Endothelial cell of umbilical vein (primary cell): ENCODE measurements at regions not wholly inside any gene's neighbourhood (a gene's known extent, or its start where the extent isn't known, plus 50 kb on each side); places are given as distances from the start of the nearest gene placed in this dataset.

Experiments used
- BruUV-seq: library from RNA; stranded (reverse); fragments of 400-500 nt; replicated peaks from 2 replicates; lab custom pipeline; 2021; lab: Mats Ljungman, UMichigan
- CTCF ChIA-PET: fragments of 300-600, 350-600 bp; sonication (Branson Sonifier 250); formaldehyde crosslinking; loops from one replicate; lab custom pipeline; 2021; ENCODE audit warnings: antibody characterized with exemption, inconsistent platforms; lab: Charles Lee
- POLR2A ChIA-PET: fragments of 300-600, 350-600 bp; sonication (Branson Sonifier 250); formaldehyde crosslinking; loops from one replicate; lab custom pipeline; 2021; ENCODE audit warnings: antibody characterized with exemption, inconsistent platforms; lab: Charles Lee
- DNase-seq: peaks from one replicate; pipeline ENCODE4 v3.0.0-alpha.2; 2011; ENCODE audit warnings: low read depth, low spot score
- FAIRE-seq: peaks from 2 replicates; lab custom pipeline; 2011; peaks lifted over from hg19 to GRCh38; lab: Jason Lieb, UNC
- H2AFZ ChIP-seq: 2 replicates; pipeline ENCODE4 v1.6.0; 2012; ENCODE audit warnings: low read depth, low read length, control low read depth, inconsistent platforms
- H3K27ac ChIP-seq: 2 replicates; pipeline ENCODE4 v1.5.1; 2011; ENCODE audit warnings: low read depth, mild to moderate bottlenecking, control low read depth, low read length, moderate library complexity; ENCODE audit not compliant: insufficient read depth
- H3K27me3 ChIP-seq, 2 experiments: 2 replicates each; pipeline versions ENCODE4 v1.6.0 to v1.6.1; 2011; ENCODE audit warnings: low read length in 2 of 2, mixed read lengths in 1 of 2; ENCODE audit not compliant: control insufficient read depth in 2 of 2, insufficient read depth in 2 of 2
- H3K36me3 ChIP-seq, 2 experiments: 2 replicates in 1 of 2; 3 replicates in 1 of 2; pipeline ENCODE4 v1.5.1; 2011; ENCODE audit warnings: low read length in 2 of 2, mild to moderate bottlenecking in 1 of 2, moderate library complexity in 1 of 2; ENCODE audit not compliant: control insufficient read depth in 2 of 2, insufficient read depth in 2 of 2; ENCODE audit errors: extremely low read depth in 1 of 2
- H3K4me1 ChIP-seq: 3 replicates; pipeline ENCODE4 v1.5.1; 2011; ENCODE audit warnings: mild to moderate bottlenecking, low read length; ENCODE audit not compliant: control insufficient read depth, insufficient read depth; ENCODE audit errors: extremely low read depth
- H3K4me2 ChIP-seq: 2 replicates; pipeline ENCODE4 v1.6.1; 2011; ENCODE audit warnings: low read length, control low read depth, mixed read lengths; ENCODE audit not compliant: insufficient read depth
- H3K4me3 ChIP-seq, 3 experiments: fragments of 200-600 bp in 1 of 3; sonication (generic), shearing (Covaris generic) in 1 of 3; replicated peaks in 1 of 3; 2 replicates each; pipeline ENCODE4 v1.5.1; 2011 to 2016; ENCODE audit warnings: control low read depth in 3 of 3, low read length in 3 of 3, mild to moderate bottlenecking in 2 of 3, inconsistent platforms in 1 of 3, low read depth in 1 of 3, moderate library complexity in 1 of 3; ENCODE audit not compliant: insufficient read depth in 1 of 3
- H3K79me2 ChIP-seq: 2 replicates; pipeline ENCODE4 v1.6.0; 2012; ENCODE audit warnings: low read length, inconsistent platforms; ENCODE audit not compliant: control insufficient read depth, insufficient read depth
- H3K9ac ChIP-seq: replicated peaks from 2 replicates; pipeline ENCODE3; 2011; ENCODE audit warnings: low read length, control low read depth; ENCODE audit not compliant: insufficient read depth; ENCODE audit errors: extremely low read depth
- H3K9me1 ChIP-seq: replicated peaks from 3 replicates; pipeline ENCODE4 v1.6.0; 2011; ENCODE audit warnings: mild to moderate bottlenecking, low read length; ENCODE audit not compliant: control insufficient read depth, insufficient read depth; ENCODE audit errors: extremely low read depth
- H3K9me3 ChIP-seq: replicated peaks from 2 replicates; pipeline ENCODE4 v1.5.1; 2012; ENCODE audit warnings: low read length, inconsistent platforms; ENCODE audit not compliant: control insufficient read depth, insufficient read depth
- H4K20me1 ChIP-seq: replicated peaks from 2 replicates; pipeline ENCODE3; 2011; ENCODE audit warnings: mild to moderate bottlenecking, low read length; ENCODE audit not compliant: control insufficient read depth, insufficient read depth; ENCODE audit errors: extremely low read depth
- EZH2 ChIP-seq: IDR thresholded peaks from 2 replicates; pipeline ENCODE4 v1.6.1; 2012; ENCODE audit warnings: borderline replicate concordance, low read depth, mild to moderate bottlenecking, moderate library complexity, low read length, inconsistent platforms; ENCODE audit not compliant: severe bottlenecking
- FOS ChIP-seq: IDR thresholded peaks from 2 replicates; pipeline ENCODE4 v1.6.1; 2011; ENCODE audit warnings: mild to moderate bottlenecking, low read length, moderate library complexity, borderline replicate concordance; ENCODE audit not compliant: insufficient read depth
- GATA2 ChIP-seq: IDR thresholded peaks from 2 replicates; pipeline ENCODE4 v1.7.0; 2011; ENCODE audit warnings: low read depth, mild to moderate bottlenecking, moderate library complexity, mixed read lengths, low read length; ENCODE audit not compliant: insufficient read length, insufficient read depth
- JUN ChIP-seq: IDR thresholded peaks from 2 replicates; pipeline ENCODE4 v1.6.1; 2011; ENCODE audit warnings: borderline replicate concordance, low read depth; ENCODE audit not compliant: insufficient read length, insufficient read depth
- MAX ChIP-seq: IDR thresholded peaks from 2 replicates; pipeline ENCODE4 v1.6.1; 2011; ENCODE audit not compliant: insufficient read depth, insufficient read length
- MYC ChIP-seq: IDR thresholded peaks from one replicate; pipeline ENCODE4 v1.6.1; 2011; ENCODE audit warnings: mild to moderate bottlenecking, low read depth, low read length
- POLR2A ChIP-seq: IDR thresholded peaks from 2 replicates; pipeline ENCODE4 v1.6.1; 2012; ENCODE audit warnings: low read depth, mild to moderate bottlenecking, control low read depth, low read length
- POLR2AphosphoS5 ChIP-seq: IDR thresholded peaks from 2 replicates; pipeline ENCODE4 v1.6.1; 2012; ENCODE audit warnings: low read depth, mild to moderate bottlenecking, control low read depth, low read length, moderate library complexity; ENCODE audit not compliant: insufficient read depth
- dilution Hi-C: fragments of 300-500 bp; cut with MboI; formaldehyde crosslinking; loops from one replicate; pipeline ENCODE4 v1.15.0; 2019; ENCODE audit warnings: low sequenced_read_pairs; ENCODE audit not compliant: extremely low pct_ligation_motif_present
- intact Hi-C: fragments of 100-400 bp; cut with micrococcal nuclease; formaldehyde crosslinking; loops from one replicate; pipeline ENCODE4 v1.10.0; 2022
- TF ChIP-seq, protein P1 (sequence below), 2 donors: IDR thresholded peaks; 1 replicate in 1 of 2; 2 replicates in 1 of 2; pipeline ENCODE4 v1.5.1; 2011; ENCODE audit warnings: low read length in 2 of 2, mild to moderate bottlenecking in 2 of 2, moderate library complexity in 2 of 2, control low read depth in 1 of 2, inconsistent platforms in 1 of 2, low read depth in 1 of 2; ENCODE audit not compliant: insufficient read depth in 1 of 2; ENCODE audit errors: extremely low read depth in 1 of 2

DNA sequence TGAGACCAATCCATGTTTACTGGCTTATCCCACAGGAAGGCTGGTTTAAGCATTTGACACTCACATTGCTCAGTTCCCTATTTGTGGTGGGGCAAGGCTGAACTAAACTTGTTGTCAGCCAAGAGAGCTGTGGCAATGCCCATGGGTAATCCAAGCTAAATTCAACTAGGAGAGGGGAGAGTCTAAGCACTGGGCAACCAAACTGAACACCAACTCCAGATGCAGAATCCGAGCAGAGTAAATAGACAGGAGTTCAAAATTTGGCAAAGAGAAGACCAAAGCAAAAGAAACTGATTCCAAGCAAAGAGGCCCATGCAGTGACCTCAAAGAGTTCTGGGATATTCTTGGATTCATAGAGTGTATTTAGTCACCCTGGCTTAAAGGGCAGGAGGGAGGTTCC, 106.5 kb upstream of the NT5E start:
- H3K4me1 ChIP-seq: no peaks in the 10 kb centered on the region
- no peak overlapping the region for H2AFZ ChIP-seq
- POLR2A ChIA-PET: no interaction called here
- dilution Hi-C loops (no loop called here), intact Hi-C loops (no loop called here)
- CTCF ChIA-PET: interaction anchor here (1.0 to 1.2 kb wide), 2 partner anchors 12 to 139 kb away, joined by 5 read pairs; no protein-coding TSS in a partner anchor
- H4K20me1 ChIP-seq: no peaks in the 10 kb centered on the region
- no peak overlapping the region for H3K4me3 ChIP-seq
- no peaks in the 10 kb centered on the region for H3K79me2 ChIP-seq
- no TSS peak for BruUV-seq
- no peak overlapping the region for H3K9ac ChIP-seq
- DNase-seq: no peak
- H3K36me3 ChIP-seq: no peaks in the 10 kb centered on the region
- H3K27me3 ChIP-seq: peaks cover 6 to 12% of the 10 kb centered on the region in 2 experiments
- FAIRE-seq: no peak
- no peaks in the 10 kb centered on the region for H3K9me3 ChIP-seq
- TF ChIP-seq POLR2A: no peak
- TF ChIP-seq POLR2AphosphoS5: no peak
- TF ChIP-seq GATA2: no peak
- TF ChIP-seq MAX: no peak
- no peak for TF ChIP-seq JUN
- no peak for TF ChIP-seq MYC
- TF ChIP-seq, protein P1, sequence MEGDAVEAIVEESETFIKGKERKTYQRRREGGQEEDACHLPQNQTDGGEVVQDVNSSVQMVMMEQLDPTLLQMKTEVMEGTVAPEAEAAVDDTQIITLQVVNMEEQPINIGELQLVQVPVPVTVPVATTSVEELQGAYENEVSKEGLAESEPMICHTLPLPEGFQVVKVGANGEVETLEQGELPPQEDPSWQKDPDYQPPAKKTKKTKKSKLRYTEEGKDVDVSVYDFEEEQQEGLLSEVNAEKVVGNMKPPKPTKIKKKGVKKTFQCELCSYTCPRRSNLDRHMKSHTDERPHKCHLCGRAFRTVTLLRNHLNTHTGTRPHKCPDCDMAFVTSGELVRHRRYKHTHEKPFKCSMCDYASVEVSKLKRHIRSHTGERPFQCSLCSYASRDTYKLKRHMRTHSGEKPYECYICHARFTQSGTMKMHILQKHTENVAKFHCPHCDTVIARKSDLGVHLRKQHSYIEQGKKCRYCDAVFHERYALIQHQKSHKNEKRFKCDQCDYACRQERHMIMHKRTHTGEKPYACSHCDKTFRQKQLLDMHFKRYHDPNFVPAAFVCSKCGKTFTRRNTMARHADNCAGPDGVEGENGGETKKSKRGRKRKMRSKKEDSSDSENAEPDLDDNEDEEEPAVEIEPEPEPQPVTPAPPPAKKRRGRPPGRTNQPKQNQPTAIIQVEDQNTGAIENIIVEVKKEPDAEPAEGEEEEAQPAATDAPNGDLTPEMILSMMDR (IDR thresholded peaks at IDR 0.05; ENCODE audit: extremely low read depth in 1 of 2, insufficient read depth in 1 of 2, low read depth in 1 of 2, low read length in 2 of 2): no peak
- no peak for TF ChIP-seq FOS
- no peak for TF ChIP-seq EZH2
- no peaks in the 10 kb centered on the region for H3K9me1 ChIP-seq
- H3K27ac ChIP-seq: no peak overlapping the region
- H3K4me2 ChIP-seq: no peak overlapping the region
